SK-N-MC (cell line): ENCODE measurements at regions not wholly inside any gene's neighbourhood (a gene's known extent, or its start where the extent isn't known, plus 50 kb on each side); places are given as distances from the start of the nearest gene placed in this dataset.

Experiments
- FOXP2 ChIP-seq: optimal IDR thresholded peaks from 2 replicates; pipeline ENCODE3; 2011; ENCODE audit warnings: mild to moderate bottlenecking, moderate library complexity; ENCODE audit not compliant: insufficient read depth; ENCODE audit errors: extremely low read length, control extremely low read depth
- POLR2AphosphoS5 ChIP-seq: IDR thresholded peaks from 2 replicates; pipeline ENCODE4 v1.6.1; 2012; ENCODE audit warnings: mild to moderate bottlenecking, low read depth, low read length, borderline replicate concordance

DNA sequence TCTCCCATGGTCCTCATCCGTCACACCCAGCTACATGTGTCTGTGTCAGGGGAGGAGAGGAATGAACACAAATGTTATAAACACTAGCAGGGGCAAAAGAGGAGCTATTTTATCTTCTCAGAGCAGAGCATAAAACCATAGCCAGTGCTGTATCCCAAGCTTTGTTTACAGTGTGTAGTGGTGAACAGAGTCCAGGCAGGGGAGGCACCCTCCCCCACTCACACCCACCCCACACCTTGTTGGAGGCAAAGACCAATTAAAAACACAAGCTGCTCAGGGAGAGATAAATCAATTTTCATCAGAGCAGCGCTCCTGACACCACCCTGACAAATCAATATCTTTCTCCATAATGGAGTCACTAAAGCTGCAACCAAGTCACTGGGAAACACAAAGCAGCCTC is 132.6 kb upstream of the CCL2 start:
- no peak for TF ChIP-seq POLR2AphosphoS5
- TF ChIP-seq FOXP2 = no peak
